Amniotic epithelial cell (primary cell): ENCODE measurements at regions not wholly inside any gene's neighbourhood (a gene's known extent, or its start where the extent isn't known, plus 50 kb on each side); places are given as distances from the start of the nearest gene placed in this dataset.
"Not testable (repeated sequence)": the region's sequence is repeated elsewhere in the genome, so short reads cannot be mapped to it uniquely, and the experiment has no call there.

ENCODE experiments used
- DNase-seq: peaks from one replicate; pipeline ENCODE4 v3.0.0-alpha.2; 2010; ENCODE audit warnings: low read depth

DNA sequence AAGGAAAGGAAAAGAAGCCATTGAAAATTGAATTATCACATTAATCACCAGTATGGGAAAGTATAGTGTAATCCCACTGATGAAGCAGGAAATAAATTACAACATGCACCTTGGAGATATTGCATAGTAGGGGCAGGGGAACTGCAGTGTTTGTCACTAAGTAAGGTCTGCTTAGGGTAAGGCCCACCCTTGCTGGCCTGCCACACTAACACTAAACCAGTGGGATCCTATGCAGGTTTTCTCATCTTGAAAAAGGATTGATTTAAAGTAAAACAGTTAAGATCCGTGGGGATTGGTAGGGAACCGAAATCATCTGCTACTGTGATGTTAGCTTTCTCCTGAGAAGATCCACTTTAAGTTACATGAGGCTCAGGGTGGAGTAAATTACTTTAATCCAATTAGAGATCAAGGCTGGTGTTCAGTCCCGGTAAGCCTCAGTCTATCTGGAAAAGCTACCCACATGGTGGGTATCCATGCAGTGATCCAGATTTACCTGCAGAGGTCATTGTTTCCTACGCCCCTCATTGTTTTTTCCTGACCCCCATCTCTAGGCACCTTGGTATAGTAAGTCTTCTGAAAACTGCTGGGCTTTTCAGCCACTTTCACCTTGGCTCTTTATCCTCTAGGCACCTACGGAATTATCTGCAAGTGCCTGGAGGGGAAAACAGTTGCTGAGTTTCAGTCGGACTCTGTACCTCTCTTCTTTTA, 1014.9 kb upstream of the ATXN8OS start:
- DNase-seq, result no peak

DNA sequence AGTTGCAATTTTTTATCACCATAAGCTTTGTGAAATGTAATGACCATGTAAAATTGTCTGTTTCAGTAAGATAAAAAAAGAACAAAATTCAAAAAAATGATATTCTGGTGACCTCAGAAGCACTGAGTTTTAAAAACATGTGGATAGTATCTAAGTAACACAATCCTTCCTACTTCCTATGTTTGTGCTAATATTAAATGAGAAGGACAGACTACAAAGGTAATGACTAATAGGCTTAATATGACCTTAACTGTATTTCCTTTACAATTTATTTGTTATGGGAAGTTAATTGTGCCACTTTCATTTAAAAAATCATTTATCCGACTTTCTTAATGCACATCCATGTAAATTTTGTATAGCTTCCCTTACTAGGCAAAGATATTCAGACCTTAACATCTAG, 1030.4 kb upstream of the ATXN8OS start:
- no peak for DNase-seq

DNA sequence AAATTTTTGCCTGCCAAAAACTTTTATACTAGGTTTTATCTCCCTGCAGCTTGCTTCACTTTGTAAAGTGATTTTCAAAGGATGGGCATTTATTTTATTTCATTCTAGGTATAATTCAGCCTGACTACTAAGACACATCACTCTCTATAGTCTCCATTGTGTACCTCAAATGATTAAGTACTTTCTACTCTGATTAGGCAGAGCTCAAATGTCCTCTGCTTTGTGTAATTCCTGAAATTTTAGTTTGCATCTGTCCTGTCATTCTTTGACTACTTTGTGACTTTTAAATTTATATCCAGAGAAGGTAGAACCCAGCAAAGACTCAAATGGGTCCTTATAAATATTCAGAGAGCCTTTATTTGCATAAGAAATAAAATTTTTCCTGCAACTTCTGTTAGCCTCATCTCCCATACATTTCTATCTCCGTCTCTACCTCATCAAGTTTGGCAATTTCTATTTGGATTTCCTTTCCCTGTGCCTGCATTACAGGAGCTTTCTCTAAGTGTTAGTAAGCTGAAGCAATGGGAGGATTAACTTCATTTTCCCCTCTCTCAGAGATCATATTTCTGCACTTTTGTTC, 1038.0 kb upstream of the ATXN8OS start:
- no peak for DNase-seq

DNA sequence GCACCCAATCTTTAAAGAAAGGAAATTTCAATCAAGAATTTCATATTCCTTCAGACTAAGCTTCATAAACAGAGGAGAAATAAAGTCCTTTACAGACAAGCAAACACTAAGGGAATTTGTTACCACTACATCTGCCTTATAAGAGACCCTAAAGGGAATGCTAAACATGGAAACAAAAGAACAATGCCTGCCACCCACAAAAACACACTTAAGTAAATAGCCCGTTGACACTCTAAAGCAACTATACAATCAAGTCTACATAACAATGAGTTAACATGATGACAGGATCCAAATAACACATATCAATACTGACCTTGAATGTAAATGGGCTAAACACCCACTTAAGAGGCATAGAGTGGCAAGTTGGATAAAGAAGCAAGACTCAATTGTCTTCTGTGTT, 1056.9 kb upstream of the ATXN8OS start:
- DNase-seq, result no peak

DNA sequence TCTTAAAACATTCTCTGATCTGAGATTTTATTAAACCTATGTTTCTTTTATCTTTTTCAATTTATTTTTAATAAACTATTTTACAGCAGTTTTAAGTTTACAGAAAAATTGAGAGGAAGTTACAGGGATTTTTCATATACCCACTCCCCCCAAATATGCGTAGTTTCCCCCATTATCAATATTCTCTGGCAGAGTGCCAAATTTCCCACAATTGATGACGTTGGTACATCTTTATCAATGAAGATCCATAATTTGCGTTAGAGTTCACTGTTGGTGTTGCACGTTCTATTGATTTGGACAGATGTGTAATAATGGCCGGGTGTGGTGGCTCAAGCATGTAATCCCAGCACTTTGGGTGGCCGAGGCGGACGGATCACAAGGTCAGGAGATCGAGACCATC, 1063.0 kb upstream of the ATXN8OS start:
- no peak for DNase-seq

DNA sequence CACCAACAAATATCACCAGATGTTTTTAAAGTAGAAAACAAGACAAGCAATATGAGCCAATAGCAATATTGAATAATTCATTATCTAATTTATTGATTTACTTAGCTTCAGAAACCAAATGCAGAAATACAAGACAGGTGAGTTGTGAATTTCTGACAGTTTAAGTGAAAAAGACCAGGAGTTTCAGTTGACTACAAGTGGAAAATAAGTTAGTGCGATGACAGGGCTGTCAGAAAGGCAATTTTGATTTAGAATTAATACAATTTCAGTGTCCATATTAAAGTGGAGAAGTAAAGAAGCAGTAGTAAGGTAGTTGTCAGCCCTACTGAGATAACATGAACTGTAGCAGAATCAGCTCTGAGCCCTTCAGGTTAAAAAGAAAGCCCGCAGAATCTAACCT, 1066.7 kb upstream of the ATXN8OS start:
- no peak for DNase-seq

DNA sequence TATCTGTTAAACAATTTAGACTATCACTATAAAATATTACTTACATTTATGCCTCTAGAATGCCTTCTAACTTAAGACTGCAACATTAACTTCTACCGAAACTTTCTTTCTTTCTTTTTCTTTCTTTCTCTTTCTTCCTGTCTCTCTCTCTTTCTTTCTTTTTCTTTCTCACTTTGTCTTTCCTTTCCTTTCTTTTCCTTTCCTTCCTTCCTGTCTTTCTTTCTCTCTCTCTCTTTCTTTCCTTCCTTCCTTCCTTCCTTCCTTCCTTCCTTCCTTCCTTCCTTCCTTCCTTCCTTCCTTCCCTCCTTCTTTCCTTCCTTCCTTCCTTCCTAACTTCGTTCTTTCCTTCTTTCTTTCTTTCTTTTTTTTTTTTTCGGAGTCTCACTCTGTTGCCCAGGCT, 1071.9 kb upstream of the ATXN8OS start:
- DNase-seq, result no peak

DNA sequence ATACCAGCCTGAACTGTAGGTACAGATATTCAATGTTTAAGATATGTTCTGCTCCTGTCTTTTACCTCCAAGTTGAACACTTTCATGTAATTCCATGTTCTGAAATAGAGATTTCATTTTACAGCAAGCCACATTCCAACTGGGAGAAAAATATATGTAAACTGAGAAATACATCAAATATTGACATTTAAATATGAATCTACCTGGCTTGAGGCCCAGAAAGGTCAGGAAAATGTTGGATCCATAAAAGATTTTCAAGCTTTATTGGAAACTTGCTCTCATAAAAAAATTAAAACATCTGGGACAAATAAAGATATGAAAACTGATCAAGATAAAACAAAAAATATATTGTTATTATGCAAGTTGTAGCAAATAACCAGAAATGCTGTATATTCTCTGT, 1078.7 kb upstream of the ATXN8OS start:
- DNase-seq, result no peak

DNA sequence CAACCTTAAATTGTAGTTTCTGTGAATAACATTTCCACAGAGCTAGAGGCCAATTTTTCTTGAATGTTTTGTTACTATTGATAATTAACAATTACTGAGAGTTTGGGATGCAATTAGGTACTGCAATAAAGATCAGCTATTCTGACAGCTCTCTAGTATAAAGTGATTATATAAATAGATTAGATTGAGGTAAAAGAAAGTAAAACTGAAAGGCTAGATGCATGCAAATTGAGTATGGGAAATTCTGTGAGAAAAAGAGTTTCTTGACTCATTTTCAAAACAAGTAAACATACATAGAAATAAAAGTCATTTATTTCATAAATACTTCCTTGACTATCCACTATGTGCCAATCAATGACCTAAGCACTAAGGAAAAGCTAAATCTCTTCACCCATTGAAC, 1087.5 kb upstream of the ATXN8OS start:
- no peak for DNase-seq

DNA sequence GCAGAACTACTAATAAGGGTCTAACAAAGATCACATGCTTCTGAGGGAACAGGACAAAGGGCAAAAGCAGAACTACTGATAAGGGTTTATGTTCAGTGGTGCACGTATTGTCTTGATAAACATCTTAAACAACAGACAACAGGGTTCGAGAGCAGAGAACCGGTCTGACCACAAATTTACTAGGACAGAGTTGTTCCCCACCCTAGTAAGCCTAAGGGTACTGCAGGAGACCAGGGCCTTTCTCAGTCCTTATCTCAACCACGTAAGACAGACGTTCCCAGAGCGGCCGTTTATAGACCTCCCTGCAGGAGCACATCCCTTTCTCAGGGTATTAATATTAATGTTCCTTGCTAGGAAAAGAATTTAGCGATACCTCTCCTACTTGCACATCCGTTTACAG, 1089.5 kb upstream of the ATXN8OS start:
- not testable (repeated sequence) for DNase-seq

DNA sequence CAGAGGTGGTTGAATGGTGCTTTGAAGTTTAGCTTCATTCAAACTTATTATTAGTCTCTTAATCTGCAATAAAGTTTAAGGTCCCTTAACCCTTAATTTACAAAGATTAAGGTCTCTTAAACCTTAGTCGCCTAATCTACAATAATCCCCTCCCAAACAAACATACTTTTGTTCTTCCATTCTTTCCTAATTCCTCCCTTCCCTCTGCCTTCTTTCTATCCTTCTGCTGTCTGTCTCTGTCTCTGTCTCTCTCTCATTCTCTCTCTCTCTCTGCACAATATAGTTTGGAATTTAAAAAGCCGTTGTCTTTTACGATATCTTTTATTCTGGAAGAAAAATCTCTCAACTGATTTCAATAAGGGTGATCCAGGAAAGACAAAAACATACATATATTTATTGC, 1096.8 kb upstream of the ATXN8OS start:
- no peak for DNase-seq

DNA sequence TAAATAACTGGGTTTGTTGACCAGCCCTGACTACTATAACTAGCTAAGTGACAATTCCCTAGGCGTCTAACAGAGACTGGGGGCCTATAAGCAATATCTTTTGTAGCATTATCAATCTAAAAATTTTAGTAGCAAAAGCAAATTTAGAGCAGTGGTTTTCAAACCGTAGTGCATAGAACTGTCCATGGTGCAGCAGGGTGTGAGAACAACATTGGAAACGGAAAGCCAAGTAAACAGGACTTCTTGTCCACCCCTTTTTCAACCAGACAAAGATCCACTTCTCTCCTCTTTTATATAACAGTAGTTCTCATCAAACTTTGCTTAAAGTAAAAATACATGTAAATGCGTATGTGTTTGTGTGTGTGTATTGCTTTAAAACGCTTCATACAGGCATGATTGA, 1099.1 kb upstream of the ATXN8OS start:
- DNase-seq, result no peak

DNA sequence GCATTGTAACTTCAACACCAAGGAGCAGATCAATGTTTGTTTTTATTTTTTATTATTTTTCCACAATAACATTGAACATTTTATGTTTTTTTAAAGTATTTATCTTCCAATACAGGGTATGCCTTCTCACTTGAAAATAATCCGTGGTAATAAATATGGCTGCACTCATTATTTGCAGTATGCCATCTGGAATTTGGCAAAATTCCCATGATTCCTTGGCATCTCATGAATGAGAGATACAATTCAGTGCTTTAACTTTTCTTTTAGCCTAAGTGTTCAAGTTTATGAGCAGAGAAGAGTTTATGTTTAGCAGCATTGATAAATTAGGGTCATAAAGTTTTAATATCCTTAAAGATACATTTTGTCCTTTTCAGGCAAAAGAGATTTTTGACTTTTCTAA, 1109.6 kb upstream of the ATXN8OS start:
- DNase-seq, result no peak

DNA sequence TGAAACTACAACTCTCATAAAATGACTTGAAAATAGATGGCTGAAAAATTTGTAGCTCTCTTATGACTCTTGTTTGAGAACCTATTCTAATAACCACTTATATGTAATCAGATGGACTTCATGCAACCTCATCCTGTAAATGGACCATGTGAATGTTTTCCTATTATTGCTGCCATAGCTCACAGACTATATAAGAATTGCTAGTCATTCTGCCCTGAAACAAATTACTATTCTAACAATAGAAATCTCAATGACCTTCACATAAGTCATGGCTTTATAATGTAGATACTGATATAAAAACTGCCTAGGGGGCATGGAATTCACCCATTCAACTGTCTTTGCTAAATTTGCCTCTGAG, 1111.0 kb upstream of the ATXN8OS start:
- no peak for DNase-seq

DNA sequence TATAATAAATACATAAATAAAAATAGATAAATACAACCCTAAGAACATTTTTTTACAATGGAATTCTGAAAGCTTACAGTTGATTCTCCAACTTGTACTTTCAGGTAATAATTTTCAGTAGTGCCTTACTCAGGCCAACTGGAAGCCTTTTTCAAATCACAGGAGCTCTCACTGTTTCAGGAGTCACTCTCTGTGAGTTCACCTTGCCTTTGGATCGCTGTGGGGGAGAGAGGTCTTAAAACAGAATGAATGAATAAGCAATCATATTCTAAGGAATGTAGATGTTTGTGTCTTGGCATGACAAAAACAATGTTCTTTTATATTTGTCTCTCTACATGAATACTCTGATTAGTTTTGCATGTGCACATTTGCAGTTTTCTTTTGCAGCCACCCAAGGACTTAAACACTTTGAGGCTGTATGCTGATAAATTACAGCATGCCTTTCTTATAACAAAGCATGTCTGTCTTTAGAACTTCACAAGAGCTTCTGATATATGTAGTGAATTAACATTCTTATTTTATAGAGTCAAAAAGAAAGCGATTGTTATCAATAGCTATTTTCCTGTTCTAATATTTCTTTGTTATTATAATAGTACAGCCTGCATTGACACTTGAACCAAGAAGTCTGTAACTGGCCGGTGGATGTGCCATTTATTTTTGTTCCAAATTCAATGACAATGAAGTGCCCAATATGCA, 1111.5 kb upstream of the ATXN8OS start:
- DNase-seq, result no peak

DNA sequence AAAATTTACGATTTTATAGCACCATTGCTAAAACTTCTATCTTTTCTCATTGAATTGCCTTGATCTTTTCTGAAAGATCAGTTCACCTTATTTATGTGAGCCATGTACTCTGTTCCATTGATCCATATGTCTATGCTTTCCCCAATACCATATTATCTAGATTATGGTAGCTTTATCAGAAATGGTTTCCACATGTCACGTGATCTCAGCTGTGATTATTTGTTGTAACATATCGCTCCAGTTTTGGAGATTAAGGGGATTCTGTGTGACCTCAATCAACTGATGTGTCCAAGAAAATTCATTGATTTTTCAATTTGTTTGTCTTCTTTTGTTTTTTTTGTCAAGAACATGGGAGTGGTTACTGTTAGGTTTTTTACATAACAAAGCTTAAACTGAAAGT, 1114.5 kb upstream of the ATXN8OS start:
- no peak for DNase-seq

DNA sequence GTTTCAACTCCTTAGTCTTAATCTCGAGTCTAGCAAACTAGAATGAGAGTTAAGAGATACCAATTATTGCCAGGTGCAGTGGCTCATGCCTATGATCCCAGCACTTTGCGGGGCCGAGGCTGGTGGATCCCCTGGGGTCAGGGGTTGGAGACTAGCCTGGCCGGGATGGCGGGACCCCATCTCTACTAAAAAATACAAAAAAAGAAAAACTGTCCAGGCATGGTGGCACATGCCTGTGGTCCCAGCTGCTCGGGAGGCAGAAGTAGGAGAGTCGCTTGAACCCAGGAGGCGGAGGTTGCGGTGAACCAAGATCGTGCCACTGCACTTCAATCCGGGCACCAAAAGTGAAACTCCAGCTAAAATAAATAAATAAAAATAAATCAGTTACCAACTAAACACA, 1119.5 kb upstream of the ATXN8OS start:
- no peak for DNase-seq

DNA sequence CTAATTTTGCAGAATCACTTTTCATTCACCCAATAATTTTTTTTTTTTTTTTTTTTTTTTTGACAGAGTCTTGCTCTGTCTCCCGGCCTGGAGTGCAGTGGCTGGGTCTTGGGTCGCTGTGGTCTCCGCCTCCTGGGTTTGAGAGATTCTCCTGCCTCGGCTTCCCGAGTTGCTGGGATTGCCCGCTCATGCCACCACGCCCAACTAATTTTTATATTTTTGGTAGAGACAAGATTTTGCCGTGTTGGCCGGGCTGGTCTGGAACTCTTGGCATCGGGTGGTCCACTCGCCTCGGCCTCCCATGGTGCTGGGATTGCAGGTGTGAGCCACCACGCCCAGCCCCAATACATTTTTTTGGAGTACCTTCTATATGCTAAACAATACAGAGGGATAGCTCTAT, 1120.0 kb upstream of the ATXN8OS start:
- no peak for DNase-seq

DNA sequence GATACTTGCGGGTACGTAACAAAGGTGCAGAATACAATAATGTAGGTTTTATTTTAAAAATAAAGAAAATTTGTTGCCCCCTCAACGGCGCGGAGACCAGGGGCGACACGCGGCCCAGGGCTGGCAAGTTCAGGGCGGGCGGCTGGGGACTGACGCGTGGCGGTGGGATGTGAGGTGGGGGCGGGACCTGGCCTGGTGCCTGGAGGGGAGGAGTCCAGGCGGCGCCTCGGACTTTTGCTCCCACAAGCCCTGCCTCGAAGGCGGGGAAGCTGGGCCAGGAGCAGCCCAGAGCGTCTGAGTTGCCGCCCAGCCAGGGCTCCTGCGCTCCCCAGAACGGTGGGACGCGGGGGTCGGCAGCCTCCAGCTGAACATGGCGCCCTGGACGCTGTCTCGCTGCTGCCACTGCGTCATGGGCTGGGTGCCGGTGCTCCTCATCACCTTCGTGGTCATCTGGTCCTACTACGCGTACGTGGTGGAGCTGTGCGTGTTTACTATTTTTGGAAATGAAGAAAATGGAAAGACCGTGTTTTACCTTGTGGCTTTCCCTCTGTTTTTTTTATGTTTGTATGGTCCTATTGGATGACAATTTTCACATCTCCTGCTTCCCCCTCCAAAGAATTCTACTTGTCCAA, 1122.8 kb upstream of the ATXN8OS start:
- no peak for DNase-seq

DNA sequence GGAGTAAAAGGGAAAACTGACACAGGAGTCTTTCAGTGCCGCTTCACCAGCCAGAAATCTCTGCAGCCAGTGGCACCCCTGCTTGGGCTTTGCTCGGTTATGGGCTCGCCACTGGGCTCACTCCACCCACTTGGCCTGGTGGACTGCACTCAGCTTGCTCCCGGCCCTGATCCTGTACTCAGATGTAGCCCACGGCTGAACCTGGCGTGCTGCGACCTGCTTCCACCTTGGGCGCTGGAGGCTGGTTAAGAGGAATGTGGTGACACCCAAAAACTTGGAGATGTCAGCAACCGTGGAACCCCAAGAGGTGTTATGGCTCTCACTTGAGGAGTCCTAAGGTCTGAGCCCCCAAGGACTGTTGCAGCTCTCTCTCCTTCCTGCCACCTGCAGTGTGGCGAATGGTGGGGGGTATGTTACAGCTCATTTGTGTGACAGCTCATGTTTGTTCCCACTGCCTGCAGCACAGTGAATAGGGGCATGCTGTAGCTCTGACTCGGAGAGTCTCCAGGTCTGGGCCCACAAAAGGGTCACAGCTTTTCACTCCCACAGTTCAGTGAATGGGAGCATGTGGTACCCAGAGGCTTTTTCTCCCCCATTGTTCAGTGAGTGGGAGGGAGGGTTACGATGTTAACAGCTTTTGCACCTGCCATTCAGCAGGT, 1124.5 kb upstream of the ATXN8OS start:
- DNase-seq, result no peak

DNA sequence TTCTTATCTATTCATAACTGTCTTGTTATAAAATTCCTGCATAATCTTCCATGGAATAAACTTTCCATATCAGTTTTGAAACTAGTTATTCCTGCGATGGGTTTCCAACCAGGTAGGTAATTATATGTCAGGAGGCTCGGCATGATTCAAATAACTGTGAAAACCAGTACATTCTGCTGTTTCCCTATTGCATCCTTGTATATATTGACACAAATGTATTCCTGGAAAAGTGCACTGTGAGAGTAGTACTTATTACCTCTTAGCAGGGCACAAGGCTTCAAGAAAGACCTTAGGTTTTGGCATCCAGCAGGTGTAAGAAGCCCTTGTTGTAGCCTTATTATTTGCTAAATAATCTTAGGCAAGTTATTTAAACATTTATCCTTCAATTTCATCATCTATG, 1131.3 kb upstream of the ATXN8OS start:
- no peak for DNase-seq

DNA sequence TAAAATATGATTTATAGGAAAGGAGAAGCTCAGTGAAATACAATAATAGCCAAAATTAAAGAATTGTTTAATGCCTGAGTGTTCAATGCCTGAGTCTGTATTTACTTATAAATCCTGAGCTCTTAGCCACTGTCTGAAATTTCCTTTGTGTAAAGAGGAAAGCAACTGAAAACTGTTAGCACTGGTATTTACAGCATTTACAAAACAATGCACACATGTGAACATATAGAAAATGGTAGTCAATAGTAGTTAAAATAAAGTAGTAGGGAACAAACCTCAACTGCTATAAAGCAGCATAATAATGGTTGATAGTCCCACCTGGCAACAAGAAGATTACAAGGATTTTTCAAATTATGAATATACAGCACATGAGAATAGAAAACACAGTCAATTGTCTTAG, 1137.1 kb upstream of the ATXN8OS start:
- no peak for DNase-seq

DNA sequence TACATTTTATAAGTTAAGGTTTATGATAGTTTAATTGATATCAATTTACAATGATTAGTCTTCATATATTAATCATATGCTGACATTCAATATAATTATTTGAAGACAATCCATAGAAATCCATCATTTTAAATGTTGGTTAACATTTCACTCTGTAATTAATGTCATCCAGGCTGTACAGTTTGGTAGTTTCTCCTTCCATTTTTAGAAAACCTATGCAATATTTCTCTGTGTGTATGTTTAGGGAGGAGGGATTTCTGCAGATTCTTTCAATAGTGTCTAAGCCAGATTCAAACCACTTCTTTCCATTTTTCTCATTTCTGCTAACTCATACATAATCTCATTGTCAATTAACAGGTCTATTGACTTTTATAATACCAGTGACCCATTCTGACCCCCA, 1159.0 kb upstream of the ATXN8OS start:
- no peak for DNase-seq
